Heart left ventricle (tissue), 13 donors: ENCODE measurements at regions not wholly inside any gene's neighbourhood (a gene's known extent, or its start where the extent isn't known, plus 50 kb on each side); places are given as distances from the start of the nearest gene placed in this dataset.

Source experiments
- POLR2A ChIP-seq, 2 donors: fragments of 450-650 bp; IDR thresholded peaks; one replicate each; pipeline ENCODE4 v1.6.1; 2017; ENCODE audit warnings: antibody characterized with exemption in 2 of 2, mild to moderate bottlenecking in 2 of 2, moderate library complexity in 2 of 2
- TF ChIP-seq, protein P1 (sequence below), 12 donors: fragments of 200-600 bp; sonication (generic) in 4 of 12; IDR thresholded peaks; one replicate each; pipeline versions ENCODE4 v1.5.0 to v1.8.0; 2018 to 2022; ENCODE audit warnings: antibody characterized with exemption in 12 of 12, mild to moderate bottlenecking in 5 of 12
- donor health status: ischemic (EF 13 %, LVEDD 7.1; RV severe dilation, severe dysfunction).
- donor health status: DM: no; HTN: yes; CAD: no.
- donor health status: DM: no; HTN: no; CAD: no.
- donor health status: ischemic (EF 25% LVEDD 6.9; RV normal size, moderate dysfunction).
- donor health status: ischemic (EF 25% LVEDD 5.7; RV mildly dilated, moderate dysfunction).
- donor health status: ischemic (EF 35%, LVEDD 5.7; RV mildly dilated, moderate dysfunction).
- donor health status: nonischemic (EF 11% LVEDD 7.7; RV severe dilation, severe dysfunction).
- donor health status: DM: yes; HTN: yes; CAD: no.
- donor health status: PGD.
- donor health status: ischemic (EF 29% LVEDD 5.4; RV normal size, mild dysfunction).
- donor health status: nonischemic (EF 23%, LVEDD 6.1; RV moderate dilation, normal function).

DNA sequence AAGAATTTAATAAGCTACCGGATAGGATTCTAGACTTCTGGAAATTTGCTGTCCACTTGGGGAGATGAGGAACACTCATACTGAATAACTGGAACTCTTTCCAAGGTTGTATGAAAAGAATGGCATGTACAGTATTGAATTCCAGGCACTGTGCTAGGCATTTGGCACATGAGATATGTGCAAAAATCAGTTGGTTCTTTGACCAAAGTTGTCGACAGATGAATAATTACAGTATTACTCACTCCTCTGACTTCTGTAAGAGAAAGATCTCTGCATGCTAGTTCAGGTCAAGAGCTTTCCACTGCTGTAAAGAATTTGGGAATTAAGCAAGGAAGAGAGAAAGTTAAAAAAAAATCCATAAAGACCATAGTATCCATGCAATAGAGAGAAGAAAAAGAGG lies 764.7 kb downstream of the BCL11B start:
- TF ChIP-seq, protein P1, sequence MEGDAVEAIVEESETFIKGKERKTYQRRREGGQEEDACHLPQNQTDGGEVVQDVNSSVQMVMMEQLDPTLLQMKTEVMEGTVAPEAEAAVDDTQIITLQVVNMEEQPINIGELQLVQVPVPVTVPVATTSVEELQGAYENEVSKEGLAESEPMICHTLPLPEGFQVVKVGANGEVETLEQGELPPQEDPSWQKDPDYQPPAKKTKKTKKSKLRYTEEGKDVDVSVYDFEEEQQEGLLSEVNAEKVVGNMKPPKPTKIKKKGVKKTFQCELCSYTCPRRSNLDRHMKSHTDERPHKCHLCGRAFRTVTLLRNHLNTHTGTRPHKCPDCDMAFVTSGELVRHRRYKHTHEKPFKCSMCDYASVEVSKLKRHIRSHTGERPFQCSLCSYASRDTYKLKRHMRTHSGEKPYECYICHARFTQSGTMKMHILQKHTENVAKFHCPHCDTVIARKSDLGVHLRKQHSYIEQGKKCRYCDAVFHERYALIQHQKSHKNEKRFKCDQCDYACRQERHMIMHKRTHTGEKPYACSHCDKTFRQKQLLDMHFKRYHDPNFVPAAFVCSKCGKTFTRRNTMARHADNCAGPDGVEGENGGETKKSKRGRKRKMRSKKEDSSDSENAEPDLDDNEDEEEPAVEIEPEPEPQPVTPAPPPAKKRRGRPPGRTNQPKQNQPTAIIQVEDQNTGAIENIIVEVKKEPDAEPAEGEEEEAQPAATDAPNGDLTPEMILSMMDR (IDR thresholded peaks at IDR 0.05), result no peak
- no peak for TF ChIP-seq POLR2A (IDR thresholded peaks at IDR 0.05)
